ENCODE measurements at regions not wholly inside any gene's neighbourhood (a gene's known extent, or its start where the extent isn't known, plus 50 kb on each side); places are given as distances from the start of the nearest gene placed in this dataset.

DNA sequence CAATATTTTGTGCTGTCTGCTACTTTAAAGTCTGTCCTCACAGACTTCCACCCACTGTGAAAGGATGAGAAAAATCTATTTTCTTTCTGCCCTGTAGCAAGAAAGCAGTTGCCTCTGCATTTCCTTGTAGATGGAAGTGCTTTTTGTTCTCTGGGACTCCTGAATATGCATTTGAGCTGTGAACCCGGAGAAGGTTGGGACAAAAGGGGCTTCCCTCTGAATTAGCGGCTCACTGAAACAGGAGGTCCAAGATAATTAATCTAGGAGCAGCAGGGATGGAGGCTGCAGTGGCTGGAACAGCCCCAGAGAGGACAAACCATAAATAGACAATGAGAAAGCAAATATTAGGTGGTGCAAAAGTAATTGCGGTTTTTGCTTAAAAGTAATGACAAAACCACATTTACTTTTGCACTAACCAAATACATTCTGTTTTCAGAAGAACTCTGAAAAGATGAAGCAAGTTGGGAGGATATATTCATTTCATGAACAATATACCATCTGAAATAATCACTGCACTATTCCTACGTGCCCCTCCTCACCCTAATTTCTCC, 143.4 kb upstream of the KBTBD8 start:
- H3K27me3 ChIP-seq (ENCODE audit: control insufficient read depth in 1 of 2, insufficient read depth in 2 of 2, low read length in 2 of 2): no peaks in the 10 kb centered on the region
- no peaks in the 10 kb centered on the region for H3K9me3 ChIP-seq (ENCODE audit: control insufficient read depth in 2 of 2, low read length in 2 of 2)

DNA sequence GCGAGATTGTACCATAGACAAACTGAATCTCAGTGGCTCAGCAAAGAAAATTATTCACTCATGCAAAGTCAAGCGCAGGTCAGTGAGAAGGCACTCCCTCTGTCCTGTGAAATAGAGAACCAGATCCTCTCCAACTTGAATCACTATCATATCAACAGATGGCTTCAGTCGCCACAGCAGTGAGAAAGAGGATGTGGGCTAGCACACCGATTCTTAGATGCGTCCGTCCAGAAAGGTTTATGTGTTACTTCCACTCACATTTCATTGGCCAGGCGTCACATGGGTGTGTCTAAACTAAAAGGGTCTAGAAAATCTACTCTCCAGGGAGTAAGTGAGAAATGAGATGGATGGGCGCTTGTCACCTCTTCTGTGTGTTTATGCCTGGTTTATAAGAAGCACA, 141.6 kb upstream of the KBTBD8 start:
- Histone ChIP-seq H3K27ac (ENCODE audit: low read length) (no peak overlapping the region), H3K4me1 (ENCODE audit: control insufficient read depth, insufficient read depth, low read length) (no peaks in the 10 kb centered on the region), H3K4me3 (ENCODE audit: low read length in 2 of 2) (no peak overlapping the region), H3K9me3 (ENCODE audit: control insufficient read depth in 2 of 2, low read length in 2 of 2) (no peaks in the 10 kb centered on the region), H3K36me3 (ENCODE audit: control insufficient read depth in 2 of 2, insufficient read depth in 2 of 2, low read length in 2 of 2) (no peaks in the 10 kb centered on the region), H3K27me3 (ENCODE audit: control insufficient read depth in 1 of 2, insufficient read depth in 2 of 2, low read length in 2 of 2) (no peaks in the 10 kb centered on the region), H3K9ac (ENCODE audit: low read length in 2 of 2) (no peak overlapping the region)

More for the DNA sequence above, 143.4 kb upstream of the KBTBD8 start:
- H3K27ac ChIP-seq (ENCODE audit: low read length): no peak overlapping the region
- H3K36me3 ChIP-seq (ENCODE audit: control insufficient read depth in 2 of 2, insufficient read depth in 2 of 2, low read length in 2 of 2): no peaks in the 10 kb centered on the region
- no peaks in the 10 kb centered on the region for H3K4me1 ChIP-seq (ENCODE audit: control insufficient read depth, insufficient read depth, low read length)
- H3K4me3 ChIP-seq (ENCODE audit: low read length in 2 of 2): no peak overlapping the region
- no peak overlapping the region for H3K9ac ChIP-seq (ENCODE audit: low read length in 2 of 2)

DNA sequence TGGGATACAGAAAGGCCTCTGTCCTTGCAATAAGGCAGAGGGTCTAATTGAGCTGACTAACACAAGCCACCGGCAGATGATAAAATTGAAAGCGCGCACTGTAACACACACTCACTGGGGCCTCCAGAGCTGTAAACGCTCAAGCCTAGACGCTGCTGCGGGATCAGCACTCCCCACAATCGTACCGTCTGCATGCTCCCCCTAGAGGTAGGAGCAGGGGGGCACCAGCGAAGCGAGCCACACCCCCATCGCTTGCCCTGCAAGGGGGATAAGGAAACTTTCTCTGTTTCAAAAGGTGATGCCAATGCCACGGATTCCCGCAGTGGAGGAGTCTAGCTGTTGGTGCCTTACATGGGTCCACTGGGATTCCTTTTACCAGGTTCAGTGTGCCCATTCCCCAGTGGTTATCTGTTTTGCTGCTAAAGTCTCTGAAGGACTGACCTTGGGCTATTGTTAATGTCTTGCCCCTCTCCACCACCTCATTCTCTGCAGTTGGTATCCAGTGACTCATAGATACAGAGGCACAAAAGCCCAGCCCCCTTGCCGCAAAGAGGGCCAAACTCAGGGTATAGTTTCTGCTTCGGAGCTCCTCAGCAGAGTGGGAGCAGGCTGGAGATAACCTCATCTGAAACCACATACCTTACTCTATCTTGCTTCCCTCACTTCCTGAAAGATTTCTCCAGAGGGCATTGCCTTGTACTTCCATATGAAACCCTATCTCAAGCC, 139.3 kb upstream of the KBTBD8 start:
- no peaks in the 10 kb centered on the region for H3K27me3 ChIP-seq (ENCODE audit: control insufficient read depth in 1 of 2, insufficient read depth in 2 of 2, low read length in 2 of 2)
- H3K4me1 ChIP-seq (ENCODE audit: control insufficient read depth, insufficient read depth, low read length): no peaks in the 10 kb centered on the region
- H3K9me3 ChIP-seq (ENCODE audit: control insufficient read depth in 2 of 2, low read length in 2 of 2): no peaks in the 10 kb centered on the region
- no peak overlapping the region for H3K4me3 ChIP-seq (ENCODE audit: low read length in 2 of 2)
- H3K9ac ChIP-seq (ENCODE audit: low read length in 2 of 2): no peak overlapping the region
- no peak overlapping the region for H3K27ac ChIP-seq (ENCODE audit: low read length)
- no peaks in the 10 kb centered on the region for H3K36me3 ChIP-seq (ENCODE audit: control insufficient read depth in 2 of 2, insufficient read depth in 2 of 2, low read length in 2 of 2)

DNA sequence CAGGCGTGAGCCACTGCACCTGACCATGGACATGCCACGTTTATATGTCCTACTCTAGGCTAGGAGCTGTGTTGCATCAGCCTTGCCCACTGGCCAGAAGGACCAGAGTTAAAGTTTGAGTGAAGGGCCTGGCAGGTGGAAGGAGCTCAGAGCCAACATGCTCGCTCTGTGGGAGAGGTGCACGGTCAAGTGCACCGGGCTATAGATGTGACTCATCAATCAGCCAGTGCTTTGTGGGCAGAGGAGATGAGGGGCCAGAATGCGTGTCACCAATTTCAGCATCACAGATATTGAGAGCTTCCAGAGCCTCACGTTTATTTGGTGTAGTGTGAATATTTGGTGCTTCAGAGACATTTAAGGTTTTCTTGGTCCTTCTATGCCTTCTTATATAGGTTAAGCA, 137.3 kb upstream of the KBTBD8 start:
- no peaks in the 10 kb centered on the region for H3K4me1 ChIP-seq (ENCODE audit: control insufficient read depth, insufficient read depth, low read length)
- no peaks in the 10 kb centered on the region for H3K27me3 ChIP-seq (ENCODE audit: control insufficient read depth in 1 of 2, insufficient read depth in 2 of 2, low read length in 2 of 2)
- H3K36me3 ChIP-seq (ENCODE audit: control insufficient read depth in 2 of 2, insufficient read depth in 2 of 2, low read length in 2 of 2): no peaks in the 10 kb centered on the region
- no peak overlapping the region for H3K9ac ChIP-seq (ENCODE audit: low read length in 2 of 2)
- H3K9me3 ChIP-seq (ENCODE audit: control insufficient read depth in 2 of 2, low read length in 2 of 2): no peaks in the 10 kb centered on the region
- no peak overlapping the region for H3K4me3 ChIP-seq (ENCODE audit: low read length in 2 of 2)
- no peak overlapping the region for H3K27ac ChIP-seq (ENCODE audit: low read length)

DNA sequence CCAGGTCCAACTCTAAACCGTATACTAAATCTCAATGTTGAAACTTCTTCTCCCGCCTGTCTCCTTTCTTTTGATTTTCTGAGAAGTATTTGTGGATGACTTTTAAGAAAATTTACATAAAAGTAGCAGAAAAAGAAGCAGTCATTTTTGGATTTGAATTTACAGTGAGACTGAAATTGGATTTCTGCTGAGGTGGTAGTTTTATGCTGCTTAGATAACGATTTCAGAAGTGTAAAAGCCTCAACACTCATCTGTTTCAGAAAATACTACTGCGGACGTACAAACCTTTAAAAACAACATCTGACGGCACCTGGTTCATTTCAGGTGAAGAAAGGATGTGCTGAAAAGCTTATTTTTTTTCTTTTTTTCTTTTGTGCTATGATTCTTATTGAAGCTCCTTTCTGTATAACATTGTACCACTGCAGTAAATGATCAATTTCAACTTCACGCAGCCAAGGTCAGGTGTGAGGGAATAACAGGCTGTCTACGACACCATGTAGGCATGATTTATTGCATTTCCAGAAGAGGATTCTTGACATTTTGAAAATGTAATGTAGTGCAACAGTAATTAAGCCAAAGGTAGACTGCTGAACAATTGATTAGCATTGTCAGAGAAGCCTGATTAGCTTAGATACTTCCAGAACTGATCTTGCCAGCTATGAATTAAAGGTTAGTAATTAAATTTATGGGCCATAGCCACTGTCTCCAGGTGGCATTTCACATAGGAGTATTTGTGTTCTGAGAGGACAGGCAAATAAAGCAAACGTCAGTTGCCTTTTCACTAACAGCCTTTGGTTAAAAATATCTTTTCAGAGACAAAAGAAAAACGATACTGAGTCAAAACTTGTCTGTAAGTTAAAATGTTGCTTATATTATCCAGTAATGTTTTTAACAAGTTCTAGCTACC, 134.6 kb upstream of the KBTBD8 start:
- H3K27ac ChIP-seq (ENCODE audit: low read length): no peak overlapping the region
- no peaks in the 10 kb centered on the region for H3K4me1 ChIP-seq (ENCODE audit: control insufficient read depth, insufficient read depth, low read length)

DNA sequence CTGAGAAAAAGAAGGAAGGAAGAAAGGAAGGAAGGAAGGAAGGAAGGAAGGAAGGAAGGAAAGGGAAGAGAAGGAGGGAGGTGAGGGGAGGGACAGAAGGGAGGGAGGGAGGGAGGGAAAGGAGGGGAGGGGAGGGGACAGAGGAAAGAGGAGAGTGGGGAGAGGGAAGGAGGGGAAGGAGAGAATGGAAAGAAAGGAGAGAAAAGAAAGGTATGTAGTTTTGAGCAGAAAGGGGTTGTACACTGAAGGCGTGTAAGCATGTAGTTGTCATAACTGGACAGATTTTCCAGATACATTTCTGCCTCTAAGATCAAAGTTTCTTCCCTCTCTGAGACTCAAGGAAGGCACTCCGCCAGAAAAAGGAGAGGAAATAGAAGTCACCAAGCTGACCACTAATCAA, 113.4 kb upstream of the KBTBD8 start:
- no peak overlapping the region for H3K4me3 ChIP-seq (ENCODE audit: low read length in 2 of 2)
- H3K36me3 ChIP-seq (ENCODE audit: control insufficient read depth in 2 of 2, insufficient read depth in 2 of 2, low read length in 2 of 2): no peaks in the 10 kb centered on the region
- H3K9me3 ChIP-seq (ENCODE audit: control insufficient read depth in 2 of 2, low read length in 2 of 2): no peaks in the 10 kb centered on the region
- no peaks in the 10 kb centered on the region for H3K4me1 ChIP-seq (ENCODE audit: control insufficient read depth, insufficient read depth, low read length)
- no peak overlapping the region for H3K27ac ChIP-seq (ENCODE audit: low read length)
- no peak overlapping the region for H3K9ac ChIP-seq (ENCODE audit: low read length in 2 of 2)
- H3K27me3 ChIP-seq (ENCODE audit: control insufficient read depth in 1 of 2, insufficient read depth in 2 of 2, low read length in 2 of 2): no peaks in the 10 kb centered on the region

More for the DNA sequence above, 134.6 kb upstream of the KBTBD8 start:
- no peaks in the 10 kb centered on the region for H3K36me3 ChIP-seq (ENCODE audit: control insufficient read depth in 2 of 2, insufficient read depth in 2 of 2, low read length in 2 of 2)
- H3K27me3 ChIP-seq (ENCODE audit: control insufficient read depth in 1 of 2, insufficient read depth in 2 of 2, low read length in 2 of 2): no peaks in the 10 kb centered on the region
- no peak overlapping the region for H3K4me3 ChIP-seq (ENCODE audit: low read length in 2 of 2)
- H3K9ac ChIP-seq (ENCODE audit: low read length in 2 of 2): no peak overlapping the region
- H3K9me3 ChIP-seq (ENCODE audit: control insufficient read depth in 2 of 2, low read length in 2 of 2): no peaks in the 10 kb centered on the region

DNA sequence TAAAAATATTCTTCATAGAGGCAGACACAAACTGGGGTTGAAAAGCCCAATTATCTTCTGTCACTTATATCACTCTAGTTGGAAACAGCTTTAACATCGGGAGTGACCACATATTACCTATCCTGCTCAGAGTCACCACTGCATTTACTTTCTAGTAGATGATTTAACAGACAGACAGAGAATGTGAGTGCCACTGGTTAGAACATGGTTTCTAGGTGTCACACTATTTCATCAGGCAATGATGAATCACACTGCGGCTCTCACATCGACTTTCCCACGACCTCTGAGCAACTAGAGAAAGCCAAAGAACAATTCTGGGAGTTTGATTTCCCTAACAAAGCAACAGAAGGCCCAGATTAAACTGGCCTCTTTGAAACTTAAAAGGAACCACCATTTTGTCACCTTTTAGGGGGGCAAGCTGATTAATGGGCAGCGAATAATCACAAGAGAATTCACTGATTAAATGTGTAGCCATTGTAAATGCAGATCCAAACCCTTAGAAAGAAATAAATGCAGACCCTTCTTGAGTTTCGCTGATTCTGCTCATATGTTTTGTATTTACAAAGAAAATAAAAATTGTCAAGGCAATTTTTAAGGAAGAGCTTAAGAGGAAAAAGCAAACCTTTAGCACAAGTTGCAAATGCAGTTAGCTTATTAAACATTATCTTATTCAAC, 112.6 kb upstream of the KBTBD8 start:
- Histone ChIP-seq H3K36me3 (ENCODE audit: control insufficient read depth in 2 of 2, insufficient read depth in 2 of 2, low read length in 2 of 2) (no peaks in the 10 kb centered on the region), H3K9ac (ENCODE audit: low read length in 2 of 2) (no peak overlapping the region), H3K9me3 (ENCODE audit: control insufficient read depth in 2 of 2, low read length in 2 of 2) (no peaks in the 10 kb centered on the region), H3K4me1 (ENCODE audit: control insufficient read depth, insufficient read depth, low read length) (no peaks in the 10 kb centered on the region), H3K4me3 (ENCODE audit: low read length in 2 of 2) (no peak overlapping the region), H3K27ac (ENCODE audit: low read length) (no peak overlapping the region), H3K27me3 (ENCODE audit: control insufficient read depth in 1 of 2, insufficient read depth in 2 of 2, low read length in 2 of 2) (no peaks in the 10 kb centered on the region)

DNA sequence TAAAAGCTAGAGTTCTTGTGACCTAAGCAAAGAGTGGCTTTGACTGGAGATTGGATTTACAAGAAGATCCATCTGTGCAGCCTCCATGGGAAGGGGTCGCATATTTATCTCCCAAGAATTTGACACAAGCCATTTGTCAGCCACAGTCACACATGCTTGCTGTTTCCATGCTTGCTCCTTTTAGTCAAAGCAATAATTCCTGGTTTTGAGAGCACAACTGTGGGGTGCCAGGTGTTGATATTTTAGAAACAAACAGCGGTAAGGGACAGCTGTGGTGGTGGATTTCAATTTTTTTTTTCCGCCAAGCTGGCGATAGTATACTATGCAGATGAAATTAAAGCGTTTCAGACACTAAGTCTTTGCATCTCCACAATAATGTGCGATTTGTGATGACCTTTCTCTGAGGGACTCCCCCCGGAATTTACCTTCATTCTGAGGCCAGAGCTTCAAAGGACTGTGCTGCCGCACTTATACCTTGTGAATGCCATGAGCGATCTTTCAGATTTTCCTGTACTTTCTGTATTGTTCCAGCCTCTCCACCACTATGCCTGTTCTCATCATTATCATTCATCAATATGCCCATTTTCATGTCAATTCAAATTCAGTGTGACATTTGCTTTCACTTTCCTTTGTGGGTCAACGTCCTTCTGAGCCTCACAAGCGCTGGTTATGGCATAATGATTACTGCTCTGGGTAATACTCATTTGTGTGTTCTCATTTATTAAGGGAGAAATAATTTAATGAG, 108.2 kb upstream of the KBTBD8 start:
- H3K4me3 ChIP-seq (ENCODE audit: low read length in 2 of 2): no peak overlapping the region
- no peaks in the 10 kb centered on the region for H3K9me3 ChIP-seq (ENCODE audit: control insufficient read depth in 2 of 2, low read length in 2 of 2)
- no peaks in the 10 kb centered on the region for H3K27me3 ChIP-seq (ENCODE audit: control insufficient read depth in 1 of 2, insufficient read depth in 2 of 2, low read length in 2 of 2)
- no peak overlapping the region for H3K27ac ChIP-seq (ENCODE audit: low read length)
- H3K9ac ChIP-seq (ENCODE audit: low read length in 2 of 2): no peak overlapping the region
- H3K36me3 ChIP-seq (ENCODE audit: control insufficient read depth in 2 of 2, insufficient read depth in 2 of 2, low read length in 2 of 2): no peaks in the 10 kb centered on the region
- H3K4me1 ChIP-seq (ENCODE audit: control insufficient read depth, insufficient read depth, low read length): no peaks in the 10 kb centered on the region

DNA sequence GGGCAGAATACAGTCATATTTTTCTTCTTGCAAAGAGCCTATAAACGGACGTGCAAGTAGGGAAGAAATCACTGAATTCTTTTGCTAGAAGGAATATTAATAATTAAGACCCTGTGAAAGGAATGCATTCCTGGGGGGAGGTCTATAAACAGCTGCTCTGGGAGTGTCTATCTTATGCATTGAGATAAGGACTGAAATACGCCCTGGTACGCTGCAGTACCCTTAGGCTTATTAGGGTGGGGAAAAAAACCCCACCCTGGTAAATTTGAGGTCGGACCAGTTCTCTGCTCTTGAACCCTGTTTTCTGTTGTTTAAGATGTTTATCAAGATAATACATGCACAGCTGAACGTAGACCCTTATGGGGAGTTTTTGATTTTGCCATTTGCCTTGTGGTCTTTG, 100.0 kb upstream of the KBTBD8 start:
- Histone ChIP-seq H3K36me3 (ENCODE audit: control insufficient read depth in 2 of 2, insufficient read depth in 2 of 2, low read length in 2 of 2) (no peaks in the 10 kb centered on the region), H3K9me3 (ENCODE audit: control insufficient read depth in 2 of 2, low read length in 2 of 2) (peaks cover 3 to 4% of the 10 kb centered on the region in 2 donors), H3K4me1 (ENCODE audit: control insufficient read depth, insufficient read depth, low read length) (no peaks in the 10 kb centered on the region), H3K4me3 (ENCODE audit: low read length in 2 of 2) (no peak overlapping the region), H3K9ac (ENCODE audit: low read length in 2 of 2) (no peak overlapping the region), H3K27me3 (ENCODE audit: control insufficient read depth in 1 of 2, insufficient read depth in 2 of 2, low read length in 2 of 2) (no peaks in the 10 kb centered on the region), H3K27ac (ENCODE audit: low read length) (no peak overlapping the region)

DNA sequence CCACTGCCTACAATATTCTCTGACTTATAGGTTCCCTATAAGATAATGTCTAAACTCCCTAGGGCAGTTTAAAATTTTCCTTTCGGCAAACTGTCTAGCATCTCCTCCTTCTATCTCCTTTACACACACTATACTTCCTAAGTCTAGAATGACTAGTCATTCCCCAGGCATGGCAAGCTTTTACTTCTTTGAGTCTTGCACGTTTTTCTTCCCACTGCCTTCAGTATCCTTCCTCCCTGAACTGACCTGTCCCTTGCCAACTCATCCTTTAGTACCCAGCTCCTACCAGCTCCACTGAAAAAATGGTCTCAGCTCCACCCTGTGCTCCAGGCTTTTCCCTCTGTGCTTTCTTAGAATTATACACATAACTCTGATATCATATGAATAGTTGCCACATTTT, 93.8 kb upstream of the KBTBD8 start:
- Histone ChIP-seq H3K9ac (ENCODE audit: low read length in 2 of 2) (no peak overlapping the region), H3K27ac (ENCODE audit: low read length) (no peak overlapping the region), H3K36me3 (ENCODE audit: control insufficient read depth in 2 of 2, insufficient read depth in 2 of 2, low read length in 2 of 2) (no peaks in the 10 kb centered on the region), H3K4me1 (ENCODE audit: control insufficient read depth, insufficient read depth, low read length) (no peaks in the 10 kb centered on the region), H3K27me3 (ENCODE audit: control insufficient read depth in 1 of 2, insufficient read depth in 2 of 2, low read length in 2 of 2) (no peaks in the 10 kb centered on the region), H3K9me3 (ENCODE audit: control insufficient read depth in 2 of 2, low read length in 2 of 2) (peaks cover 3 to 4% of the 10 kb centered on the region in 2 donors), H3K4me3 (ENCODE audit: low read length in 2 of 2) (no peak overlapping the region)
